ENCODE measurements at regions not wholly inside any gene's neighbourhood (a gene's known extent, or its start where the extent isn't known, plus 50 kb on each side); places are given as distances from the start of the nearest gene placed in this dataset.

DNA sequence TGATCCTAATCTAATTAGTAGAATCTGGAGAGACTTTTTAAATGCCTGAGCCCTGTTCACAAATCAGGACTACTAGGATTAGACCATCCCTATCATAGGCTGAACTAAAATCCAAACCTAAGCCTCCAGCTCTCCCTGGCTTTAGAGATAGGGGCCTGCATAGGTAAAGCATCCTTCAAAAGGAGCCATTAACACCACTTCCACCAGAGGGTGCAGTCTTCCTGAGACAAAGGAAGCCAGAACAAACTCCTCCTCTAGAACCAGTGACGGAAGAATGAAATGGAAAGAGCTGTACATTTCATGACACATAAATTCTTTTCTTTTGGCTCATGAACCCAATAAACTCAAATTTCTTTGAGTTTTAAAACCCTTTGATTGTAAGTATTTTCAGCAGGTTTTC, 291.2 kb upstream of the ADGRB3 start:
- H3K4me3 Mint-ChIP-seq (ENCODE audit: low read depth), result no peak overlapping the region
- intact Hi-C loops (cut with micrococcal nuclease), result no loop called here
- no peaks in the 10 kb centered on the region for H3K36me3 Mint-ChIP-seq (ENCODE audit: low read depth)
- H3K27ac Mint-ChIP-seq, result no peak overlapping the region
- no peak for DNase-seq (ENCODE audit: low spot score)
- no peaks in the 10 kb centered on the region for H3K27me3 Mint-ChIP-seq (ENCODE audit: low read depth)
- H3K4me1 Mint-ChIP-seq (ENCODE audit: low read depth), result no peaks in the 10 kb centered on the region
- no peaks in the 10 kb centered on the region for H3K9me3 Mint-ChIP-seq

GRCh38 chr6:68342286-68342685, 292.8 kb upstream of the ADGRB3 start:
- no peak overlapping the region for H3K27ac Mint-ChIP-seq
- H3K4me1 Mint-ChIP-seq (ENCODE audit: low read depth), result no peaks in the 10 kb centered on the region
- no peaks in the 10 kb centered on the region for H3K9me3 Mint-ChIP-seq
- H3K4me3 Mint-ChIP-seq (ENCODE audit: low read depth), result no peak overlapping the region
- H3K36me3 Mint-ChIP-seq (ENCODE audit: low read depth), result no peaks in the 10 kb centered on the region
- H3K27me3 Mint-ChIP-seq (ENCODE audit: low read depth), result no peaks in the 10 kb centered on the region
- no peak for DNase-seq (ENCODE audit: low spot score)
- intact Hi-C loops (cut with micrococcal nuclease), result no loop called here

GRCh38 chr6:68339488-68340131, 295.5 kb upstream of the ADGRB3 start:
- no peaks in the 10 kb centered on the region for H3K4me1 Mint-ChIP-seq (ENCODE audit: low read depth)
- intact Hi-C loops (cut with micrococcal nuclease), result no loop called here
- H3K36me3 Mint-ChIP-seq (ENCODE audit: low read depth), result no peaks in the 10 kb centered on the region
- H3K27me3 Mint-ChIP-seq (ENCODE audit: low read depth), result no peaks in the 10 kb centered on the region
- no peak overlapping the region for H3K4me3 Mint-ChIP-seq (ENCODE audit: low read depth)
- H3K27ac Mint-ChIP-seq, result no peak overlapping the region
- no peak for DNase-seq (ENCODE audit: low spot score)
- H3K9me3 Mint-ChIP-seq, result no peaks in the 10 kb centered on the region

DNA sequence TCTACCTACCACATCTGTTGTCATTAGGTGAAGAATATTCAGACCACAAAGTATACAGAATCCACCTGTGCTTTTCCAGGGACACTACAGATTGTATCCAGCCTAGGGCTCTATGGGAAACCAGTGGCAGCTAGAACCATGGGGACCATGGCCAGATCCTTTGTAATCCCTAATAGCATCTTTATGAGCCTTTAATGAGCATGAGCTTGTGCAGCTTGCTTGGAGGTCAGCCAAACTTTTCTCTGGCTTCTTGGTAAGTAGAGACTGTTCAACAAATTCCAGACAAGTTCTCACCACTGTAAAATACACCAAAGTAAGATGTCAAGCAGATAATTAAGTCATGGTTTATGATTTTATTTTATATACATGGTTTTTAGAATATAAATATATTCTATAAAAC, 301.6 kb upstream of the ADGRB3 start:
- H3K9me3 Mint-ChIP-seq, result no peaks in the 10 kb centered on the region
- no peaks in the 10 kb centered on the region for H3K36me3 Mint-ChIP-seq (ENCODE audit: low read depth)
- H3K4me1 Mint-ChIP-seq (ENCODE audit: low read depth), result no peaks in the 10 kb centered on the region
- no peak overlapping the region for H3K27ac Mint-ChIP-seq
- H3K27me3 Mint-ChIP-seq (ENCODE audit: low read depth), result no peaks in the 10 kb centered on the region
- H3K4me3 Mint-ChIP-seq (ENCODE audit: low read depth), result no peak overlapping the region
- no peak for DNase-seq (ENCODE audit: low spot score)
- intact Hi-C loops (cut with micrococcal nuclease), result no loop called here

DNA sequence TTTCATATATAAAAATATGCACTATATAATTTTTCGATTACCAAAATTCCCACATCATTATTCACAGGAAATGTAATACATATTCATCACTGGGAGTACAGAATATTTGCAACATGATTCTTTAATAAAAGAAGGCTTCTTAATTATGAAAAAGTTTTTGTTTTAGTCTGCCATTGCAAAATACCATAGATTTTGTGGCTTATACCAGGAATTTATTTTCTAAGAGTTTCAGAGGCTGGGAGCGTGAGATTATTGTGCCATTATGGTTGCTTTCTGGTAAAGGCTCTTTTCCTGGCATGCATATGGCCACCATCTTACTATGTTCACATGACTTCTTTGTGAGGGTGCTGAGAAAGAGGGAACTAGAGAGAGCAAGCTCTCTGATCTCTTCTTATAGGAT, 306.9 kb upstream of the ADGRB3 start:
- no peak for DNase-seq (ENCODE audit: low spot score)
- intact Hi-C loops (cut with micrococcal nuclease), result no loop called here

GRCh38 chr6:68326762-68327161, 308.3 kb upstream of the ADGRB3 start:
- Mint-ChIP-seq H3K36me3 (ENCODE audit: low read depth) (no peaks in the 10 kb centered on the region), H3K9me3 (no peaks in the 10 kb centered on the region), H3K4me3 (ENCODE audit: low read depth) (no peak overlapping the region), H3K27ac (no peak overlapping the region), H3K27me3 (ENCODE audit: low read depth) (no peaks in the 10 kb centered on the region), H3K4me1 (ENCODE audit: low read depth) (no peaks in the 10 kb centered on the region)
- no peak for DNase-seq (ENCODE audit: low spot score)
- intact Hi-C loops (cut with micrococcal nuclease), result no loop called here

More for the DNA sequence above, 306.9 kb upstream of the ADGRB3 start:
- H3K4me1 Mint-ChIP-seq (ENCODE audit: low read depth), result no peaks in the 10 kb centered on the region
- H3K4me3 Mint-ChIP-seq (ENCODE audit: low read depth), result no peak overlapping the region
- H3K27ac Mint-ChIP-seq, result no peak overlapping the region
- no peaks in the 10 kb centered on the region for H3K9me3 Mint-ChIP-seq
- no peaks in the 10 kb centered on the region for H3K27me3 Mint-ChIP-seq (ENCODE audit: low read depth)
- H3K36me3 Mint-ChIP-seq (ENCODE audit: low read depth), result no peaks in the 10 kb centered on the region

DNA sequence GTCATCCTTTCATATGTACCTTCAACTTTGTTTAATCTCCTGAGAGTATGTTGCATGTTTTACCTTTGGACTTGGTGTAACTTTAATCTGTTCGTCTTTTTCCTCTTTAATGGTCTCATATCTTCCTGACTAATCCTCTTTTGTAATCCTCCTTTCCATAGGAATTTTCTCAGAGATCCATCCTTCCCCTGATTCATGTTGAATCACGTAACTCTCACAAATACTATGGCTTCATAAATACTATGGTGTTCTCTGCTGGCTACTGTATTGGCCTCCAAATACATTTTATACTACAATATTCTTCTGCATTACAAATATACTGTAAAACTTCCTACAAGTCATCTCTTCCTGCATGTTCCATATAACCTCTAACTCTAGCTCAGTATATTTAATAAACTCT, 317.7 kb upstream of the ADGRB3 start:
- no peak overlapping the region for H3K27ac Mint-ChIP-seq

DNA sequence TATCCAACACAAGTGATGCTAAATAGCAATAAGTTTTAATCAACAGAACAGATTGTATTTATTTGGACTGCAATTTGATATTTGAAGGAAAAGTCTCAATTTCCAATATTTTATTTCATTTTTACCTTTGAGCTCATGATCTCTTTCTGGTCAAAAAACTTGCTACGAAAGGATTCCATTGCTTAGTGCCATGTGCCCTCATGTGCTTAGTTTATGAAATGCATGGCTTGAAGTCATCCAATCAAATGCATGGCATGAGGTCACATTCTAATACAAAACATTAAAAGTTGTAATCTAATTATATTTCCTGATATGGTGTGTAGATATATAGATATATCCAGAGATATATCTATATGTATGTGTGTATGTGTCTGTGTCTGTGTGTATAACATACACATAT, 321.2 kb upstream of the ADGRB3 start:
- H3K9me3 Mint-ChIP-seq, result no peaks in the 10 kb centered on the region
- H3K4me1 Mint-ChIP-seq (ENCODE audit: low read depth), result no peaks in the 10 kb centered on the region
- intact Hi-C loops (cut with micrococcal nuclease), result no loop called here
- H3K27me3 Mint-ChIP-seq (ENCODE audit: low read depth), result no peaks in the 10 kb centered on the region
- no peak for DNase-seq (ENCODE audit: low spot score)
- H3K36me3 Mint-ChIP-seq (ENCODE audit: low read depth), result no peaks in the 10 kb centered on the region
- no peak overlapping the region for H3K27ac Mint-ChIP-seq
- H3K4me3 Mint-ChIP-seq (ENCODE audit: low read depth), result no peak overlapping the region

More for the DNA sequence above, 317.7 kb upstream of the ADGRB3 start:
- intact Hi-C loops (cut with micrococcal nuclease), result no loop called here
- H3K4me1 Mint-ChIP-seq (ENCODE audit: low read depth), result no peaks in the 10 kb centered on the region
- no peak overlapping the region for H3K4me3 Mint-ChIP-seq (ENCODE audit: low read depth)
- H3K36me3 Mint-ChIP-seq (ENCODE audit: low read depth), result no peaks in the 10 kb centered on the region
- no peaks in the 10 kb centered on the region for H3K9me3 Mint-ChIP-seq
- DNase-seq (ENCODE audit: low spot score), result no peak
- no peaks in the 10 kb centered on the region for H3K27me3 Mint-ChIP-seq (ENCODE audit: low read depth)

- H3K27me3 Mint-ChIP-seq (ENCODE audit: low read depth), result no peaks in the 10 kb centered on the region
- no peaks in the 10 kb centered on the region for H3K4me1 Mint-ChIP-seq (ENCODE audit: low read depth)
- no peak for DNase-seq (ENCODE audit: low spot score)
- peaks cover 19% of the 10 kb centered on the region for H3K9me3 Mint-ChIP-seq
- no peak overlapping the region for H3K4me3 Mint-ChIP-seq (ENCODE audit: low read depth)
- H3K27ac Mint-ChIP-seq, result no peak overlapping the region
- no peaks in the 10 kb centered on the region for H3K36me3 Mint-ChIP-seq (ENCODE audit: low read depth)
- intact Hi-C loops (cut with micrococcal nuclease), result no loop called here
Measured at GRCh38 chr6:68307301-68307700, 327.8 kb upstream of the ADGRB3 start.

GRCh38 chr6:68296126-68296525, 339.0 kb upstream of the ADGRB3 start:
- no peaks in the 10 kb centered on the region for H3K4me1 Mint-ChIP-seq (ENCODE audit: low read depth)
- H3K27me3 Mint-ChIP-seq (ENCODE audit: low read depth), result no peaks in the 10 kb centered on the region
- no peak overlapping the region for H3K27ac Mint-ChIP-seq
- no peak overlapping the region for H3K4me3 Mint-ChIP-seq (ENCODE audit: low read depth)
- peaks cover 26% of the 10 kb centered on the region for H3K9me3 Mint-ChIP-seq
- intact Hi-C loops (cut with micrococcal nuclease), result no loop called here
- no peak for DNase-seq (ENCODE audit: low spot score)
- no peaks in the 10 kb centered on the region for H3K36me3 Mint-ChIP-seq (ENCODE audit: low read depth)

DNA sequence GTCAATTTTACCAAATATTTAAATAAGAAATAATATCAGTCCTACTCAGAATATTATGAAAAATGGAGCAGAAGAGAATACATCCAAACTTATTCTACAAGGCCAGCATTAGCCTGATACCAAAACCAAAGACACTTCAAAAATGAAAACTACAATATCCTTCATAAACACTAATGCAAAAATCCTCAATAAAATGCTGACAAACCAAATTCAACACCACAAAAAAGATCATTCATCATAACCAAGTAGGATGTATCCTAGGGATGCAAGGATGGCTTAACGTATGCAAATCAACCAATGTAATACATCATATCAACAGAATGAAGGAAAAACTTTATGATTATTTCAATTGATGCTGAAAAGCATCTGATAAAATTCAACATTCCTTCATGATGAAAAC, 352.4 kb upstream of the ADGRB3 start:
- Mint-ChIP-seq H3K4me1 (ENCODE audit: low read depth) (no peaks in the 10 kb centered on the region), H3K36me3 (ENCODE audit: low read depth) (no peaks in the 10 kb centered on the region), H3K4me3 (ENCODE audit: low read depth) (no peak overlapping the region), H3K27me3 (ENCODE audit: low read depth) (no peaks in the 10 kb centered on the region), H3K9me3 (peaks cover 25% of the 10 kb centered on the region), H3K27ac (no peak overlapping the region)
- no peak for DNase-seq (ENCODE audit: low spot score)
- intact Hi-C loops (cut with micrococcal nuclease), result no loop called here

GRCh38 chr6:68279793-68280557, 355.1 kb upstream of the ADGRB3 start:
- H3K9me3 Mint-ChIP-seq, result peaks cover 24% of the 10 kb centered on the region
- H3K4me3 Mint-ChIP-seq (ENCODE audit: low read depth), result no peak overlapping the region
- intact Hi-C loops (cut with micrococcal nuclease), result no loop called here
- no peak for DNase-seq (ENCODE audit: low spot score)
- no peaks in the 10 kb centered on the region for H3K27me3 Mint-ChIP-seq (ENCODE audit: low read depth)
- H3K4me1 Mint-ChIP-seq (ENCODE audit: low read depth), result no peaks in the 10 kb centered on the region
- H3K36me3 Mint-ChIP-seq (ENCODE audit: low read depth), result no peaks in the 10 kb centered on the region
- no peak overlapping the region for H3K27ac Mint-ChIP-seq

DNA sequence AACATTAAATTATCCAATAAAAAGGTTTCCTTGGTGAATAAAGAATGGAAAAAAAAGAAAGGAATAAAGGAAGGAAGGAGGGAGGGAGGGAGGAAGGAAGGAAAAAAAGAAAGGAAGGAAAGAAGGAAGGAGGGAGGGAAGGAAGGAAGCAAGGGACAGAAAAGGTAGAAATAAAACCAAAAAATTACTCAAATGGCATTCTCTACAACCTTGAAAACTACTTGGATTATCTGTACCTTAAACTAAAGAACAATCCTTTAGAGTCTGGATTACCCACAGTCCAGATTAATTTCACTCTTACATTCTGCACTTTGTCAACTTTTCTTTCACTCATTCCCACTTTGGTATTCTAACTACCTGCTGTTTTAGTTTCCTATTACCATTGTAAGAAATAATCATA, 361.8 kb upstream of the ADGRB3 start:
- Mint-ChIP-seq H3K27me3 (ENCODE audit: low read depth) (no peaks in the 10 kb centered on the region), H3K9me3 (peaks cover 12% of the 10 kb centered on the region), H3K36me3 (ENCODE audit: low read depth) (no peaks in the 10 kb centered on the region), H3K4me1 (ENCODE audit: low read depth) (no peaks in the 10 kb centered on the region), H3K4me3 (ENCODE audit: low read depth) (no peak overlapping the region), H3K27ac (no peak overlapping the region)
- no peak for DNase-seq (ENCODE audit: low spot score)
- intact Hi-C loops (cut with micrococcal nuclease), result no loop called here
